ENCODE measurements at regions not wholly inside any gene's neighbourhood (a gene's known extent, or its start where the extent isn't known, plus 50 kb on each side); places are given as distances from the start of the nearest gene placed in this dataset.

DNA sequence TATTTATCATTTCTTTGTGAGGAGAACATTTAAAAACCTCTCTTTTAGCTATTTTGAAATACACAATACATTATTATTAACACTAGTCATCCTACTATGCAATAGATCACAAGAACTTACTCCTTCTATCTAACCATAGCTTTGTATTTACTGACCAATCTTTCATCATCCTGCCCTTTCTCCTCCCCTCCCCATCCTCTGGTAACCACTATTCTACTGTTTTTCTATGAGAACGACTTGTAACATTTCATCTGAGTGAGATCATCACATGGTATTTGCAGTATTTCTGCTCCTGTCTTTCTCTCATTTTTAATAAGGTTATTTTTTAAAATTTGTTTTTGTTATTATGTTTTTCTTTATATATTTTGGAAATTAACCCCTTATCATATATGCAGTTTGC lies 331.8 kb downstream of the TEX13C start:
- no peak for TF ChIP-seq CTCF (IDR thresholded peaks at IDR 0.05)
- TF ChIP-seq POLR2A (IDR thresholded peaks at IDR 0.05): no peak

All from ovary (tissue), 3 donors.